Mesendoderm (in vitro differentiated cells): ENCODE measurements at regions not wholly inside any gene's neighbourhood (a gene's known extent, or its start where the extent isn't known, plus 50 kb on each side); places are given as distances from the start of the nearest gene placed in this dataset.

Experiments used
- DNase-seq: peaks from one replicate; pipeline ENCODE4 v3.0.0; 2013
- H2AK5ac ChIP-seq: 2 replicates; pipeline ENCODE4 v1.6.1; 2013; ENCODE audit warnings: low read length, inconsistent platforms
- H2BK120ac ChIP-seq: 2 replicates; pipeline ENCODE4 v1.6.1; 2013; ENCODE audit warnings: low read depth, mild to moderate bottlenecking, low read length, moderate library complexity, mixed read lengths
- H2BK15ac ChIP-seq: replicated peaks from 2 replicates; pipeline ENCODE4 v1.6.1; 2013; ENCODE audit warnings: low read depth, mild to moderate bottlenecking, moderate library complexity
- H2BK5ac ChIP-seq: 2 replicates; pipeline ENCODE4 v1.6.1; 2013; ENCODE audit warnings: low read length, inconsistent platforms
- H3K18ac ChIP-seq: 2 replicates; pipeline ENCODE4 v1.6.1; 2013; ENCODE audit warnings: mild to moderate bottlenecking, low read length, mixed read lengths
- H3K23ac ChIP-seq: one replicate; pipeline ENCODE4 v1.6.1; 2013; ENCODE audit warnings: low read length
- H3K27ac ChIP-seq: 2 replicates; pipeline ENCODE4 v1.5.1; 2013; ENCODE audit warnings: low read depth, mild to moderate bottlenecking, inconsistent platforms, low read length, moderate library complexity
- H3K27me3 ChIP-seq: 2 replicates; pipeline ENCODE4 v1.6.1; 2013; ENCODE audit warnings: low read length, control low read depth, mild to moderate bottlenecking, inconsistent platforms; ENCODE audit not compliant: insufficient read depth, poor library complexity
- H3K36me3 ChIP-seq: 2 replicates; pipeline ENCODE4 v1.6.1; 2013; ENCODE audit warnings: low read length, inconsistent platforms; ENCODE audit not compliant: control insufficient read depth, insufficient read depth
- H3K4ac ChIP-seq: one replicate; pipeline ENCODE4 v1.6.1; 2013; ENCODE audit warnings: low read depth, mild to moderate bottlenecking, low read length, moderate library complexity
- H3K4me1 ChIP-seq: 2 replicates; pipeline ENCODE4 v1.6.1; 2013; ENCODE audit warnings: low read depth, low read length, inconsistent platforms; ENCODE audit not compliant: control insufficient read depth
- H3K4me2 ChIP-seq: 2 replicates; pipeline ENCODE4 v1.6.1; 2013; ENCODE audit warnings: low read length
- H3K4me3 ChIP-seq: 2 replicates; pipeline ENCODE4 v1.5.1; 2013; ENCODE audit warnings: mild to moderate bottlenecking, low read length
- H3K56ac ChIP-seq: one replicate; pipeline ENCODE4 v1.6.1; 2013; ENCODE audit warnings: low read length
- H3K79me1 ChIP-seq: 2 replicates; pipeline ENCODE4 v1.6.1; 2013; ENCODE audit warnings: low read length, inconsistent platforms
- H3K79me2 ChIP-seq: 2 replicates; pipeline ENCODE4 v1.6.1; 2013; ENCODE audit warnings: mild to moderate bottlenecking, low read length; ENCODE audit not compliant: control insufficient read depth, insufficient read depth
- H3K9ac ChIP-seq: 2 replicates; pipeline ENCODE4 v1.6.1; 2013; ENCODE audit warnings: low read length, inconsistent platforms
- H4K5ac ChIP-seq: one replicate; pipeline ENCODE4 v1.6.1; 2013; ENCODE audit warnings: low read length
- H4K8ac ChIP-seq: one replicate; pipeline ENCODE4 v1.6.1; 2013; ENCODE audit warnings: low read depth, mild to moderate bottlenecking, control low read depth, low read length, moderate library complexity
- WGBS: extraction: QIAGEN DNeasy Blood & Tissue Kit; methylation state at CpG from one replicate; pipeline ENCODE4 v1.1.7; 2013; ENCODE audit warnings: low lambda C conversion rate, missing lambda C conversion rate; ENCODE audit not compliant: insufficient coverage; ENCODE audit errors: extremely low coverage; 5-methylcytosine and 5-hydroxymethylcytosine counted together

DNA sequence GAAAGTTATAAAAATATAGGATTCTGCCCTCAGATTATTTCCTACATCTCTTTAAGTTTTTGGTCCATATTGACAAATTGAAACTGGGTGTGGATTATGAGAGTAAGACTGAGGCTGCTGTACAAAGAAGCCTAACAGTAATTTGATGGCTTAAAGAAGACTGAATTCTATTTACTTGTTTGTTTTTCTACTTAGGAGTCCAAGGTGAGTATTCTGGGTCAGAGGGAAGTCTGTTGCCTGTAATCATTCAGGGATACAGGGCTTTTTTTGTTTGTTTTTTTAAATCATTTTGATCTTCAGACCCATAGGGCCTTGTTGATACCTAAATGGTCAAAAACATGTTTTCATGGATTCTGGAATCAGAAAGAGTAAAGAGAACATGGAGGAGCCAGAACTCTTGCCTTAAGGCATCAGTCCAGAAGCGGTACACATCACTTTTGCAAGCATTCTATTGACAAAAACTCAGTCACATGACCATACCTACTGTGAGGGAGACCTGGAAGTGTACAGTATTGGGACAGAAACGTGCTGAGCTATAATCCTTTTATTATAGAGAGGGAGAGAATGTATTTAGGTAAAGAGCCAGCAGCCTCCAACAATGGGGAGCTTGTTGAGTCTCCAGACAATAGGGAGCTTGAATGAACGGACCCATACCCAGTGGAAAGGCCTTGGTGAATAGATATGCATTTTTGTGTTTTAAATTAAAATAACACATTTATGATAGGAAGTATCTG is 102.7 kb downstream of the LRRC70 start:
- no peak overlapping the region for H3K4me2 ChIP-seq
- H3K4me1 ChIP-seq: no peaks in the 10 kb centered on the region
- no peak overlapping the region for H2AK5ac ChIP-seq
- H2BK5ac ChIP-seq: no peak overlapping the region
- no peak for DNase-seq
- no peak overlapping the region for H3K4ac ChIP-seq
- H3K23ac ChIP-seq: no peak overlapping the region
- H3K79me1 ChIP-seq: no peaks in the 10 kb centered on the region
- no peak overlapping the region for H3K27ac ChIP-seq
- no peak overlapping the region for H3K56ac ChIP-seq
- H3K27me3 ChIP-seq: no peaks in the 10 kb centered on the region
- H2BK15ac ChIP-seq: no peak overlapping the region
- no CpG with 5 or more reads among the region's 3 CpGs for WGBS
- no peak overlapping the region for H4K5ac ChIP-seq
- H3K36me3 ChIP-seq: no peaks in the 10 kb centered on the region
- no peak overlapping the region for H3K18ac ChIP-seq
- no peak overlapping the region for H3K9ac ChIP-seq
- no peaks in the 10 kb centered on the region for H3K79me2 ChIP-seq
- no peak overlapping the region for H4K8ac ChIP-seq
- no peak overlapping the region for H2BK120ac ChIP-seq
- H3K4me3 ChIP-seq: no peak overlapping the region

DNA sequence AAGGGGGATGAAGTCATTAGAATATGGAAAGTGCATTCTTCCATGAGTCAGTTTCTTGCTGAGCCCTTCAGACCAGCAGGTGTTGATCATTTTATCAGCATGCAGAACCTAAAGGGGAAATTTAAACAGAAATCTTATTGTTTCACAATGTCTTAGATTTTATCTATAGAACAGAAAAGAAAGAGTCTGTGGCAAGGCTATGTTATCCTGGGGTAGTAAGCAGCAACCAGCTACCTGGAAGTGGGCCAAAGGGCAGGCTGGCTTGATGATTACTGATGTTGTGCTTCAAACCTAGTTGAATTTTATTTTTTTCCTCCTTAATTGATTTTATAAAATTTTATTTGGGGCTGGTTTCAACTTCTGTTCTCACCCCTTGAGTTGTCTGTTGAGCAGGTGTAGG is 101.5 kb downstream of the LRRC70 start:
- H3K4ac ChIP-seq: no peak overlapping the region
- H3K4me2 ChIP-seq: no peak overlapping the region
- H2AK5ac ChIP-seq: no peak overlapping the region
- H4K5ac ChIP-seq: no peak overlapping the region
- H3K9ac ChIP-seq: no peak overlapping the region
- no peak overlapping the region for H2BK5ac ChIP-seq
- H3K18ac ChIP-seq: no peak overlapping the region
- H3K79me2 ChIP-seq: no peaks in the 10 kb centered on the region
- H3K56ac ChIP-seq: no peak overlapping the region
- no peak overlapping the region for H4K8ac ChIP-seq
- no peaks in the 10 kb centered on the region for H3K36me3 ChIP-seq
- no peak overlapping the region for H2BK15ac ChIP-seq
- no peaks in the 10 kb centered on the region for H3K27me3 ChIP-seq
- no peak for DNase-seq
- no peak overlapping the region for H3K23ac ChIP-seq
- H2BK120ac ChIP-seq: no peak overlapping the region
- H3K27ac ChIP-seq: no peak overlapping the region
- no peaks in the 10 kb centered on the region for H3K4me1 ChIP-seq
- H3K4me3 ChIP-seq: no peak overlapping the region
- H3K79me1 ChIP-seq: no peaks in the 10 kb centered on the region
